ENCODE measurements at regions not wholly inside any gene's neighbourhood (a gene's known extent, or its start where the extent isn't known, plus 50 kb on each side); places are given as distances from the start of the nearest gene placed in this dataset.

GRCh38 chr5:100275631-100276030 lies 259.5 kb upstream of the FAM174A start:
- TF ChIP-seq CTCF (IDR thresholded peaks at IDR 0.05) (no peak), POLR2A (IDR thresholded peaks at IDR 0.05) (no peak)
